Vagina (tissue), 2 donors: ENCODE measurements at regions not wholly inside any gene's neighbourhood (a gene's known extent, or its start where the extent isn't known, plus 50 kb on each side); places are given as distances from the start of the nearest gene placed in this dataset.

Experiments used
- DNase-seq, 2 donors: peaks; one replicate each; pipeline ENCODE4 v3.0.0-alpha.2; 2017; ENCODE audit errors: extremely low spot score in 2 of 2
- H3K27ac ChIP-seq: fragments of 200-600 bp; sonication (generic); one replicate; pipeline ENCODE4 v1.5.1; 2019
- H3K27me3 ChIP-seq: fragments of 200-600 bp; sonication (generic); one replicate; pipeline ENCODE4 v1.5.1; 2019
- H3K36me3 ChIP-seq, 2 donors: fragments of 200-600 bp; sonication (generic); one replicate each; pipeline ENCODE4 v1.5.1; 2017 to 2019
- H3K4me1 ChIP-seq: fragments of 200-600 bp; sonication (generic); one replicate; pipeline ENCODE4 v1.5.1; 2019
- H3K4me3 ChIP-seq, 2 donors: fragments of 200-600 bp; sonication (generic); 1 replicate in 1 of 2; 2 replicates in 1 of 2; pipeline ENCODE4 v1.5.1; 2016 to 2019
- H3K9me3 ChIP-seq: fragments of 200-600 bp; sonication (generic); one replicate; pipeline ENCODE4 v1.5.1; 2019
- CTCF ChIP-seq, 3 experiments: fragments of 450-650 bp in 2 of 3; fragments of 200-600 bp in 1 of 3; sonication (generic) in 1 of 3; IDR thresholded peaks; one replicate each; pipeline ENCODE4 v1.5.1; 2017 to 2019; ENCODE audit warnings: antibody characterized with exemption in 3 of 3, mild to moderate bottlenecking in 2 of 3, moderate library complexity in 2 of 3
- POLR2A ChIP-seq, 2 donors: fragments of 450-650 bp; IDR thresholded peaks; one replicate each; pipeline ENCODE4 v1.6.1; 2017; ENCODE audit warnings: antibody characterized with exemption in 2 of 2, mild to moderate bottlenecking in 2 of 2, moderate library complexity in 2 of 2
- POLR2AphosphoS5 ChIP-seq, 2 donors: sonication (generic); formaldehyde crosslinking; IDR thresholded peaks; one replicate each; pipeline ENCODE4 v1.9.0; 2017; ENCODE audit warnings: antibody characterized with exemption in 2 of 2, mild to moderate bottlenecking in 2 of 2, low read depth in 1 of 2; ENCODE audit not compliant: insufficient read depth in 1 of 2
- intact Hi-C: fragments of 100-400 bp; cut with DNase I; formaldehyde crosslinking; loops from one replicate; pipeline ENCODE4 v1.15.1; 2023

- Histone ChIP-seq H3K9me3 (no peaks in the 10 kb centered on the region), H3K4me1 (no peaks in the 10 kb centered on the region), H3K27me3 (no peaks in the 10 kb centered on the region), H3K27ac (no peak overlapping the region), H3K36me3 (no peaks in the 10 kb centered on the region), H3K4me3 (no peak overlapping the region)
- intact Hi-C loops = no loop called here
- TF ChIP-seq CTCF (IDR thresholded peaks at IDR 0.05) = no peak
- no peak for DNase-seq
Measured at GRCh38 chrX:22357621-22358020, 84.9 kb downstream of the CBLL2 start.

GRCh38 chrX:22360129-22360528 lies 87.4 kb downstream of the CBLL2 start:
- Histone ChIP-seq H3K4me1 (no peaks in the 10 kb centered on the region), H3K36me3 (no peaks in the 10 kb centered on the region), H3K9me3 (no peaks in the 10 kb centered on the region), H3K27me3 (no peaks in the 10 kb centered on the region), H3K27ac (no peak overlapping the region), H3K4me3 (no peak overlapping the region)
- intact Hi-C loops = no loop called here
- DNase-seq = no peak
- no peak for TF ChIP-seq CTCF (IDR thresholded peaks at IDR 0.05)
- TF ChIP-seq POLR2A (IDR thresholded peaks at IDR 0.05) = no peak
- no peak for TF ChIP-seq POLR2AphosphoS5 (IDR thresholded peaks at IDR 0.05; ENCODE audit: insufficient read depth in 1 of 2, low read depth in 1 of 2)

GRCh38 chrX:22365460-22365859 lies 92.7 kb downstream of the CBLL2 start:
- Histone ChIP-seq H3K36me3 (no peaks in the 10 kb centered on the region), H3K27me3 (no peaks in the 10 kb centered on the region), H3K27ac (no peak overlapping the region), H3K4me3 (no peak overlapping the region), H3K9me3 (no peaks in the 10 kb centered on the region), H3K4me1 (no peaks in the 10 kb centered on the region)
- no peak for TF ChIP-seq POLR2A (IDR thresholded peaks at IDR 0.05)
- no peak for TF ChIP-seq CTCF (IDR thresholded peaks at IDR 0.05)
- TF ChIP-seq POLR2AphosphoS5 (IDR thresholded peaks at IDR 0.05; ENCODE audit: insufficient read depth in 1 of 2, low read depth in 1 of 2) = no peak
- intact Hi-C loops = no loop called here
- DNase-seq = no peak

- no peaks in the 10 kb centered on the region for H3K27me3 ChIP-seq
- no peaks in the 10 kb centered on the region for H3K36me3 ChIP-seq
- no peaks in the 10 kb centered on the region for H3K4me1 ChIP-seq
- DNase-seq = no peak
- no peaks in the 10 kb centered on the region for H3K9me3 ChIP-seq
- intact Hi-C loops = no loop called here
- H3K27ac ChIP-seq = no peak overlapping the region
- no peak overlapping the region for H3K4me3 ChIP-seq
- no peak for TF ChIP-seq POLR2A (IDR thresholded peaks at IDR 0.05)
- no peak for TF ChIP-seq CTCF (IDR thresholded peaks at IDR 0.05)
- TF ChIP-seq POLR2AphosphoS5 (IDR thresholded peaks at IDR 0.05; ENCODE audit: insufficient read depth in 1 of 2, low read depth in 1 of 2) = no peak
Measured at GRCh38 chrX:22366166-22366702, 93.5 kb downstream of the CBLL2 start.

- DNase-seq = no peak
- Histone ChIP-seq H3K27ac (no peak overlapping the region), H3K9me3 (no peaks in the 10 kb centered on the region), H3K36me3 (no peaks in the 10 kb centered on the region), H3K4me1 (no peaks in the 10 kb centered on the region), H3K4me3 (no peak overlapping the region), H3K27me3 (no peaks in the 10 kb centered on the region)
- intact Hi-C loops = no loop called here
- TF ChIP-seq POLR2AphosphoS5 (IDR thresholded peaks at IDR 0.05; ENCODE audit: insufficient read depth in 1 of 2, low read depth in 1 of 2) = no peak
- TF ChIP-seq CTCF (IDR thresholded peaks at IDR 0.05) = no peak
- TF ChIP-seq POLR2A (IDR thresholded peaks at IDR 0.05) = no peak
Measured at GRCh38 chrX:22366906-22367305, 94.2 kb downstream of the CBLL2 start.
